Right renal cortex interstitium (tissue), 3 donors: ENCODE measurements at regions not wholly inside any gene's neighbourhood (a gene's known extent, or its start where the extent isn't known, plus 50 kb on each side); places are given as distances from the start of the nearest gene placed in this dataset.
A peak's percentile ranks its signal among the peaks of the same experiment; 100 is the strongest.

Experiments
- DNase-seq, 3 donors: peaks; one replicate each; pipeline ENCODE4 v3.0.0-alpha.2; 2013; ENCODE audit warnings: low read depth in 3 of 3, low spot score in 2 of 3

DNA sequence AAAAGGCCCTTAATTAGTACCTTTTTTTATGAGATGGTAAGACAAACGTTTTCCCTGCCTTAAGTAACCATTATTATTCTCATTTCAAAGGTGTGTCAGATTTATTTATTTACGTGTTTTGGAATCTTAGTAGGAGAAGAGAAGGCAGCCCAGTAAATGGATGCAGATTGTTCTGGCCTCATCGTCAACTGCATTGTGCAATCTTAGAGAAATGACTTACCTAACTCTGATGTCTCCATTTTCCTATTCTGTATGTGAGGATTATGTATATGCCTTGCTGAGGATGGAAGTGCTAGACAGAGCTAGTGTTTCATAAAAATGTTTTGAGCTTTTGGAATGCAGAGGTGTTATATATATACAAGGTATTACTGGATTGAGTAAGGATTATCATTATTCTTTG, 97.0 kb upstream of the JAG1 start:
- no peak for DNase-seq

DNA sequence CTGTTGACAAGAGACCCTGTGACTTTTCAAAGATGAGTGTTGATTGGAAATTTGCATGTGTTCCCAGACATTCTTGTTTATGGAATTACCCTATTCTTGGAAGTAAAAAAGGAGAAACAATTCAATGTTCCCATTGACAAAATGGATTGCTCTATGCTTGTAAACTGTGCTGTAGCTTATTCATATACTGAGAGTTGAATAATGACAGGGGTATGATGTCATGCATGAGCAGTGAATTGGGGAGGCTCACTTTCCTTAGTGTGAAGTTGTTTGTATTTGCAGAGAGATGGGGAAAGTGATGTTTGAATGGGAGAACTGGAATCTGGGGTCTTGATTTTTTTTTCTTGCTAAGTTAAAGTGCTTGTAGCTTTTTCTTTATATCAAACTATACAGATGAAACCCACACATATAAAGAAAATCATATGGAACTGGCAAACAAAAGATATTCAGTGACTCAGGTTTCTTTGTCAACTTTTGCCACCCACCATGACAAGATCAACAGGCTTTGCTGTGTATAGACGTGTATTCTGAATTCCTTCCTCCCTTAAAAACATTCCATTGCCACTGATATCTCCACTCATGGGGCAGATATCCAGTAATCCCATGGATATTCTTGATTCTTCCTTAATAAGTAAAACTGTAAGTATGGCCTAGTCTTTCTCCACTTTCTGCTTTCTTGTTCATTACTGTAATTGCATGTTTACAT, 97.8 kb upstream of the JAG1 start:
- DNase-seq: no peak

DNA sequence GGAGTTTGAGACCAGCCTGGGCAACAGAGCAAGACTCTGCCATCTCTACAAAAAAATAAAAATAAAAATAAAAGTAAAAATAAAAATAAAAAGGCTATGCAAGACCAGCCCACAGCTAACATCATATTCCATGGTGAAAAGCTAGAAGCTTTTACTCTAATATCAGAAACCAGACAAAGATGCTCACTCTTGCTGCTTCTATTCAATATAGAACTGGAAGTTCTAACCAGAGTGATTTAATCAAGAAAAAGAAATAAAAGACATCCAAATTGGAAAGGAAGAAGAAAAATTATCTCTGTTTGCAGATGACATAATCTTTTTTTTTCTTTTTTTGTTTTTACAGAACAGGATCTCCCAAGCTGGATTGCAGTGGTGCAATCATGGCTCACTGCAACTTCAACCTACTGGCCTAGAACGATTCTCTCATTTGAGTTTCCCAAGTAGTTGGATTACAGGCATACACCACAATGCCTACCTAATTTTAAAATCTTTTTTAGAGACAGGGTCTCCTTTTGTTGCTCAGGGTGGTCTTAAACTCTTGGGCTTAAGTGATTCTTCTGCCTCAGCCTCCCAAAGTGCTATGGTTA, 100.7 kb upstream of the JAG1 start:
- DNase-seq: no peak

DNA sequence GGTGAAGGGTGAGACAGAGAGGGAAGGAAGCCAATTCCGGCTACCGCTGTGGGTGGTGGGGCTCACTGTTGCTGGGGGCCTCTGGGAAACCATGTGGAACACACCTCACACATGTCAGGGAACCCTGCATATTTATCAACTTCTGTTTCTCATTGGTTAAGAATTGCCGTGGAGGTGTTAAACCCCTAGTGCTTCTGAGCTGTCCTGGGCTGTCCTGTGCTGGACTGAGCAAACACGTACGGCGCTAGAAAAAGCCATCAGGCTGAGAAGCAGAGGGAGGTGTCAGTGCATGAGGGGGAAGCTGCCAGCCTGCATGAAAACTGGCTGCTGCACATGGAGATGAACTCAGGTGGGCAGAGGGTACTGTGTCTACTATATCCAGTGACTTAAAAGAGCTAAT, 103.9 kb upstream of the JAG1 start:
- no peak for DNase-seq

DNA sequence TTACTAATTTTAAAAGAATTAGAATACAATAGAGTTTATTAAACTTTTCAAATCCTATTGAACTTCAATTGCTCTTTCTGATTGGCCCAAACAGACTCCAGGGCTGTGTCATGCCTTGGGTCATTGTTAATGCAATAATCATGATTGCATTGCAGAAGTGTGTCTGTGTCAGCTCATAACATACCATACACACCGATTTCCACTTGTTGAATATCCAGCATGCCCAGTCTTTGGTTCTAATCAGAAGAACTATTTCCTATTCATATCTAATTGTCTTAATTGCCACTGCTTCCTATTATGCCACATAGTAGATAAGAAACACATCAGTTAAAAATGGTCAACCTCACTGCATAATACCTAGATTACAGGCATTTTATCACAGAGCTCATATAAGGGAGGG, 106.1 kb upstream of the JAG1 start:
- DNase-seq: no peak

DNA sequence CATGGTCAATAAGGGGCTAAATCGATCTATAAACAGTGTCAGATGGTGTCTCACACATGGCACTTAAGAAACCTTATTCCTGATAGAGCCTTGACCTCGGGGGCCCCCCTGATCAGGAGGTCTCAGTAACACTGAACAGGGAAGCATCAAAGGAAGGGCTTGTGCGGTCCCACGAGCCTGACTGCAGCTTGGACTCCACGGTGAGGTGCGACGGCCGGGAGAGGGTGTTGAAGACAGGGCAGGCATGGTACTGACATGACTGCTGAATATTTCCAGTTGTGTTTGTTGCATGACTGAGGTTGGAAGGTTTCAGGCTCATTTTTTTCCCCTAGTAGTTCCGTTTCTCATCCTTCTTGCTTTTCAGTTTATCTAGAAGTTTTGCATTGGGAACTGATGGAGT, 107.1 kb upstream of the JAG1 start:
- no peak for DNase-seq

DNA sequence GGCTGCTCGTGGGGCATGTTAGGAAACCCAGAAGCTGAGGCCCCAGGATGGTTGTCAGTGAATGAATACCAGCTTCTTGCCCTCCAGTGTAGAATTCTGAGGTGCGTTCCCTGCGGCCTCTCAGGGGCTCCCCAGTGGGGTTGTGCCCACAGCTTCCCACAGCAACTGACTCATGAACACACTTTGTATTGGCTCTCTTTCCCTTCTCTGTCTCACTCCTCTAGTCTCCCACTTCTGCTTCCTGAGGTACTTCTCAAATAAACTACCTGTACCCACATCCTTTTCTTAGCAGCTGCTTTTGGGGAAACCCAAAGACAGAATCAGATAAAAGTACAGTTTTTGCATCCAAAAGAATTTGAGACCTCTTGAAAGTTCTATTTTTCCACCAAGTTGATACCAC, 107.7 kb upstream of the JAG1 start:
- DNase-seq: no peak

DNA sequence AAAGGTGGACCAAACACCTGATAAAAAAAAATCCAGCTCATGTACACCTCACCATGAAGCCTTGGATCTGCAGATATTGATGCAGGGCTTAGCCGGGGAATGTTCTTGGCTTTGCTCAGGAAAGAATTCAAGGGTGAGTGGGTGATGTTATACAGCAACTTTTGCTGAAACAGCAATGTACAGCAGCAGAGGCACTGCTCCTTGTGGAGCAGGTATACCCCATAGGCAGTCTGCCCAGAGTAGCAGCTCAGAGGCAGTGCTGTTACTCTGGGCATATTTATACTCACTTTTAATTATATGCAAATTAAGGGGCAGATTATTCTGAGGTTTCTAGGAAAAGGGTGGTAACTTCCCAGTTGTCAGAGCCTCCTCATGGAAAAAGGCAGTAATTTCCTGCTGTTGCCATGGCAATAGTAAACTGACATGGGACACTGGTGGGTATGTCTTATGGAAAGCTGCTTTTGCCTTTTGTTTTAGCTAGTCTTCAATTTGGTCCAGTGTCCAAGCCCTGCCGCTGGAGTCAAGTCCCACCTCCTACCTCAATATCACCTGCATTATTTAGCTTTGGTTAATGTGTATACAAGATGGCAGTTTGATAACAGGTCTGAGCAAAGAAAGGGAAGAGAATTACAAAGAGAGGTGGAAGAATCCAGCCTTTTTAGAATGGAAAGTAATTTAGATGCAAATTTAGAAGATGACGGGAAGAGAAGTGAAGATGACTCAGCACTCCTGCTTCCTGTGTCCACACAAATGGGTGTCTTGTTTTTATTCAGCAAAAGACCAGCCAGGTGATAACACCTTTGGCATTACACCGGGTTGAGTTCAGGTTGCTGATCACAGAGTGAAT, 110.1 kb upstream of the JAG1 start:
- no peak for DNase-seq

DNA sequence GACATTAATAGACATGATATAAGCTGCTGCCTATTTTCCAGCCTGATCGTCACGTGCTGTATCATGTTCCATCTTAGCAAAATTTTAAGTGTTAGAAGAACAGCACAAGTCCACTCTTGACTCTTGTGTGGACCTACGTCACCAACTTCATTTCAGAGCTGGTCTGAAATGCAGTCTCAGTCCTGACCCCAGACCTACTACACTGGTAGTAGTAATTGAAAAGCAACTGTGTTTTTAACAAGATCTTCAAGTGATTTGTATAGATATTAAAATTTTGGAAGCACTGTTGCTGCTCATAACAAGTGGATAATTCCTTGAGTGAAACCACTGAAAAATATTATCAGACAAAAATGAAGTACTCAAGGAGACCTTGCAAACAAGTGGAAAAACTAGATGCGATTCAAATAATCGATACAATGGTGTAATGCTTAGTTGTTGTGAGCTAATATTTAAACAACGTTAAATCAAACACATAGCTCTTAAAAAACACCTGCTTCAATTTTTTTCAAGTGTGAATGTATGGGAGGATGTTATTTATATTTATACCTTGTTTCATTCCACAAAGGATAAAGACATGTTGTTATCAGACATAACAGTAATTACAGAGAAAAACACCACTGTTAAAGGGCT, 110.9 kb upstream of the JAG1 start:
- no peak for DNase-seq

DNA sequence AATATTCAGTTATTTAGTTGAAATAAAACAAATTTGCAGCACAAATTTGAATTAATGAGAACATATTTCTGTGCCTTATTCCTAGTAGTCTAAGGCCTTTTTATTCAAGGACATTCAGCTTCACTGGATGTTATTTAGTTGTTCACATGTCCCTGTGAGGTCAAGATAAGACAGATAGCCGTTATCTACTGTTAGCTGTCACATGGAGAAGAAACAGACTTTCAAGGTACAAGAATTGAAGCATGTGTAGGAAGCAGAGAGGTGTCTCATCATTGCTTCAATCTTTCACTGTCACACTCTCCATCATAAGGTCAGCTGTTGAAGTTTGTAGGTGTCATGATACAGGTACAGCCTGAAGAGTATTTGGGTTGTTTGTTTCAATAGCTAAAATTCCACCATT, 112.9 kb upstream of the JAG1 start:
- DNase-seq: no peak

DNA sequence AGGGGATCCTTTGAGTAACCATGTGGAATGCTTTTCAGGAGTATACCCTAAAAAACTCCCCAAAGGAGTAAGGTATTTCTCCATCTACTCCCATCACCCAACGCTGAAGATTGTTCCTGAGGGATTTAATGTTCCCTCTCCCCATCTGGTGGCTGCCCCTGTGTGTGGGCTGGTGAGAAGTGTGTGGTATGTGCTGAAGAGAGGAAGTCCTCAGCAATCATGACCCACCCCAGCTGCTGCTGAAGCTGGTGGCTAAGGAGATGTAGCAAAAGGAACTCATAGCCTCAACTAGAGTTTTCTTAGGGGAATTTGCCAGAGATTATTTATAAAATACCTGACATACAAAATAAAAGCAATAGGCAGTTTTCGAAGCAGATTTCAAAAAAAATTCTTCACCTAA, 114.3 kb upstream of the JAG1 start:
- DNase-seq: no peak

DNA sequence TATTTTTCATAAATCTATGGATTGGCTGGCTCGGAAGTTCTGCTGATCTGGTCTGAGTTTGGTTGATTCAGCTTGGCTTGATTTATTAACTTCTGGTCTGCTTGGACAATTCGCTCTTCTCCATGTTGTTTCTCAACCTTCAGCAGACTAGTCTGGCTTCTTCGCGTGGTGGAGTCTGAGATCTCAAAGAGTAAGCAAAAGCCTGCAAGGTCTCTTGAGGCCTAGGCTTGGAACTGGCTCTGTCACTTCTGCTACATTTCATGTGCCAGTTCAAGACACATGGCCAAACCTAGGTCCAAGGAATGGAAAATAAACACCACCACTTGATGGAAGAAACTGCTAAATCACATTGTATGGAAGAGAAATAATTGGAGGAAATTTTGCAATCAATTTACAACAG, 115.1 kb upstream of the JAG1 start:
- DNase-seq: no peak

DNA sequence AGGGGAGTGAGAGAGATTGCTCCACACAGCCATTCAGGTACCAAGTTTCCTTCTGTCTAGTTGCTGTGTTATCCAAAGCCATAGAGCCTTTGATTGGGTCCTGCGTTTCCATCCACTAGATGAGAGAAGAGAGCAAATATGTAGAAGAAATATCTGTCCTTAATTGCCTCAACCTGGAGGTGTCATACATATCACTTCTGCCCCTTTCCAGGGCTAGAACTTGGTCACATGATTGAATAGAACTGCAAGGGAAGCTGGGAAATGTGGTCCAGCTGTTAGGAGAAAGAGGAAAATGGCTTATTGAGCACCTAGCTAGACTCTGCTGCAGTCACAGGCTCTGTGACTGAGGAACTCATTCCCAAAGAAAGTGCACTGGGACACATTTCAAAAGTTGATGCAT, 115.6 kb upstream of the JAG1 start:
- DNase-seq: no peak

DNA sequence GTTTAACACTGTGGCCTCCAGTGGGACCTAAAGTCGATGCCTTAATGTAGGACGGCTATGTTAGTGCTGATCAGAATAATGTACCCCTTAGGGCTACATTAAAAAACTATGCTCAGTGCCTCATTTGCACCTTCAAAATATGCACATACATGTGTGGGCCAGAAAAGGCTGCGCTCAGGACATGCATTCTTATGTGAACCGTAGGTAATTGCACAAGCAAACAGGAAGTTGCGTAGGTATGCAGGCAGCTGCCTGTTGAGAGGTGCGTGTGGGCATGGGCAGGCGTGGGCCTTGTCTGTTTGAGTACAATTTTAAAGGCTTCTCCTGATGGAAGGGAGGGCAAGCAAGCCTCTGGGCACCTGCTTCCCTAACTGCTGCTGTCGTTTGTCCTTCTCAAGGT, 116.2 kb upstream of the JAG1 start:
- no peak for DNase-seq

DNA sequence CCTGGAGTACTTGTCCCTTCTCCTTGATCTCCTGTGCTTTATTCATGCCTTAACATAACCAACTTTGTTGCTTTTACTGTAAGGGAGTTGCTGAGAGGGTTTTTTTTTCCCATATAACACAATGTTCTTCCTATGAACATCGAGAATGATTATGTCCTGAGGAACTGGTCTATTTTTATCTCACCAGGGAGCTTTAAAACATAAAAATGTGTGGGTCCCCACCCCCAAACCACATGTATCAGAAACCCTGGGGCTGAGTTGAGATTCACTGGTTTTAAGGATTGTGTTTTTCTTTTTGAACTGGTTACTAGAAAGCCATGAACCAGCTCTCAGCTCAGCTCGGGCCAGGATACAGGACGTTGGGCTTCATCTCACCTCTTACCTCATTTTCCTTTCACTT, 118.5 kb upstream of the JAG1 start:
- DNase-seq: no peak

DNA sequence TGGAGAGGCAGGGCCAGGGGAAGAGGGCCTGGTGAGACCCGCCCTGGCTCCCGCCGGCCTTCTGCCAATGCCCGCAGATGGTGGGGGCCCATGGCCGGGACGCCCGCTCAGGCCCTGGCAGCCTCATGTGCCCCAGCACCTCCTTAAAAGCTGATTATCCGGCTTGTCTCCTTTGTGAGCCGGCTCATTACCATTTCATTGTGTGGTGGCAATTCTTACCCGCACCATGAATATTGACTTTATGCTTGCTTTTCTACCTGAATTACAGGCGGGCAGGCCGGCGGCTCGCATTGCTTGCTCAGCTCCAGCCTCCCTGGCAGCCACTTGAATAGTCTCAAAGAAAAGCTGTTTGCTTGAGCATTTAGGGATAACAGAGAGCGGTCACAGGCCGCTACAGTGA, 120.0 kb upstream of the JAG1 start:
- DNase-seq: no peak

DNA sequence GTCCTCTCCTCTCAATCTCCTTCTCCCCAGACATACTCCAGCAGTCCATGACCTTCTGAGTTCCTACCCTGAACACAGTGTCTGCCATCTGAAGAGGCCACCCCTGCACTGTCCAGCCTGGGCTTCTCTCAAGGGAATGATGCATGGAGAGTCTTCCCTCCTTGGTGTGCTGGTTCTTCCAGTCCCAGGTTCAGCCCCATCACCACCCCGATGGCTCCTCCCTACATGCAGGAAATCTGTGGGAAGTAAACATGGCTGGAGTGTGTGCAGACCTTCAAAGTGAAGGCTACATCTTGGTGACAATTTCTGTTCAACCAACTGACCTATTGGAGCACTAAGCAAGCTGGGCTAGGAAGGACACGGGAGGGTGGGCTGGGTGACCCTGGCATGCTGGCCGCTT, 121.0 kb upstream of the JAG1 start:
- no peak for DNase-seq

DNA sequence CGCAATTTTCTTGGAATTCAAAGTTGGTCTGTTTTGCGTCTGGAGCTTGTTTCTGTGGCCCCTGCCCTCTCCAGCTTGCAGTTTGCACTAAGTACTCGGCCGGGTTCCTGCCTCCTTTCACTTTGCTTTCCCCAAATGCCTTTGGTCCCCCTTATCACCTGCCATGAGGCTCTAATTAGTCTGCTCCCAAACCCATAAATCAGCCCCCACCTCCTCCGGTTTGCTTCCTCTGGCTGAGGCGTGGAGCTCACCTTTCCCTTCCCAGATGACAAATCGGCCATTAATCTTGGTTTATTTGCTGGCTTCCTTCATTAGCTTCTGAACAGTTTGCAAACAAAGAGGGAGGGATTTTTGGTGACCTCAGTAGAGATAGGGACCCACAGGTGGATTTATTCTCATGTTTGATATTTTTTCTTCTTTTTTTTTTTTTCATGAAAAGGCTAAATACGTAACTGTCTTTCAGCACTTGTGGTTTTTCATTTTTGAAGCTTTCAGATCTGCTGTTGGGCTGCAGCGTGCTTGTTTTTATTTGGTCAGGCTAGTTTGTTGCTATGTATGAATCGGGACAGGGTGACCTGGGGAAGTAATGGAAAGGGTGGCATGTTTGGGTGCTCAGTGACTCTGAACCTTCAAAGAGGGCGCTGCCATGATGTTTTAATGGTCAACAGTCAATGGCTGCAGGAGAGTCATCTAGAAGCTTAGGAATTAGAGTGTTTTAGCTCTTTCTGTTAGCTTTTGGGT, 121.7 kb upstream of the JAG1 start:
- peak in 2 of 3 donors; percentile 49 to 65 for DNase-seq

DNA sequence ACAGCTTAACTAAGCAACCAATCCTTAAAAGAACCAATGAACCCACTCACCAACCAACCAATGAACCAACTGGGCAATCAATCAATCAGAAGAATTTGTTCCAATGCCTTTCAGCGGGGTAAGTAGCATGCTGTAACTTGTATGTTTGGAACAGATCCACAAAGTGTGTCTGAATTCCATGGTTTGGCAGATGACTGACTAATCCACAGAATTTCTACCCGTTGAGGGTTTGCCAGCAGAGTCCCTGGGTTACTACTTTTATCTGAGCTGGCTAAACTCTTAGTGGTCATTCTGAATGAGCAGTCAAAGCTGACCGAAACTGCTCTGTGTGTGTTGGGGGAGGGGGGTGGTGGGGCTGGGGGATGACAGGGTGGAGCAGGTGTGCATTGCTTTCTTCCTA, 125.0 kb upstream of the JAG1 start:
- no peak for DNase-seq

DNA sequence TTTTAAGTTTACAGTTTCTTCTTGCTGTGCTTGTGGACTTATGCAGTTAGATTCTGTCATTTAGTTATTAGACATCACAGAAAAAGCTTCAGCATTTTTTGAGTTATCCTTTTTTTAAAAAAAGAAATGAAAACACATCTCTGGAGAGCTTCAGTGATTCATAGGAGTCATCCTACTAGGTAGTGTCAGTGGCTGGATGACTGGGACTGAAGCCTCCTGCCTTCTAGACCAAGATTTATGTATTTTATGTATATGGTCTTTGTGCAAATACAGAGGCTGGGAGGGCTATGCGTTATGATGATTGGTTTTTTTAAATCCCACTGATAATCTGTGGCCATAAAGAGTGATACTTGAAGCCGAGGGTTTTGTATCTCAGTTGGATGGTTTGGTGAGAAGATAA, 125.9 kb upstream of the JAG1 start:
- DNase-seq: no peak

DNA sequence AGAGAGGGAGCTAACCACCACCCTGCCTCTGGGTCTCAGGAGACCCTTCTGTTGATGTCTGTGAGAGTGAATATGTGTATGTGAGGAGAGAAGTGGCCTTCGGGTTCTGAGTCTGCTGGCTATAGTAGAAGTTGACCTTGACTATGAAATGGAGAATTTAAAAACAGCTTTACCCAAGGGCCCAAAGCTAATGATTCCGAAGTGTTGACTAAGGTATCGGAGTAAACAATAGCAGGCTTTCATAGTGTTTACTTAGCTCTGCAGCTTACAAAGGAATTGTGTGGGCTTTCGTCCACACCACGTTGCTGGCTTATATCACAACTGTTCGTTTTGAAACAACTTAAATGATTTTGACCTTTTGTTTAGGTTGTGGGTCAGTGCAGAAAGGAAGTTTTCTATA, 126.5 kb upstream of the JAG1 start:
- no peak for DNase-seq
